HG02763 (cell line): ENCODE measurements at regions not wholly inside any gene's neighbourhood (a gene's known extent, or its start where the extent isn't known, plus 50 kb on each side); places are given as distances from the start of the nearest gene placed in this dataset.
"Not testable (repeated sequence)": the region's sequence is repeated elsewhere in the genome, so short reads cannot be mapped to it uniquely, and the experiment has no call there.

Experiments
- ATAC-seq: cut with Tn5 transposase; IDR thresholded peaks from one replicate; pipeline ENCODE4 v1.9.1; 2021; ENCODE audit warnings: mild to moderate bottlenecking, moderate library complexity; ENCODE audit not compliant: unreplicated experiment

DNA sequence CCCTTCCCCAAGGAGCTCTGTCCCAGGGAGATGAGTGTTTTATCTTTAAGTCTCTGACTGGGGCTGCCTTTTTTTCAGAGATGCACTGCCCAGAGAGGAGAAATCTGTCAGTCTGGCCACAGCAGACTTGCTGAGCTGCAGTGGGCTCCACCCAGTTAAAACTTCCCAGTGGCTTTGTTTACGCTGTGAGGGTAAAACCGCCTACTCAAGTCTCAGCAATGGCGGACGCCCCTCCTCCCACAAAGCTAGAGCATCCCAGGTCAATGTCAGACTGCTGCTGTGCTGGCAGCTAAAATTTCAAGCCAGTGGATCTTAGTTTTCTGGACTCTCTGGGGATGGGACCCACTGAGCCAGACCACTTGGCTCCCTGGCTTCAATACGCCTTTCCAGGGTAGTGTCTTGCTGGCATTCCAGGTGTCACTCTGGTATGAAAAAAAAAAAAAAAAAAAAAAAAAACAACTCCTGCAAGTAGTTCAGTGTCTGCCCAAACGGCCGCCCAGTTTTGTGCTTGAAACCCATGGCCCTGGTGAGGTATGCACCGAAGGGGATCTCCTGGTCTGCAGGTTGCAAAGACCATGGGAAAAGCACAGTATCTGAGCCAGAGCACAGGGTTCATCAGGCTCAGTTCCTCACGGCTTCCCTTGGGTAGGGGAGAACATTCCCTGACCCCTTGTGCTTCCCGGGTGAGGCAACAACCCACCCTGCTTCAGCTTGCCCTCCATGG, 1616.1 kb upstream of the ADGRL3 start:
- ATAC-seq, result no peak

DNA sequence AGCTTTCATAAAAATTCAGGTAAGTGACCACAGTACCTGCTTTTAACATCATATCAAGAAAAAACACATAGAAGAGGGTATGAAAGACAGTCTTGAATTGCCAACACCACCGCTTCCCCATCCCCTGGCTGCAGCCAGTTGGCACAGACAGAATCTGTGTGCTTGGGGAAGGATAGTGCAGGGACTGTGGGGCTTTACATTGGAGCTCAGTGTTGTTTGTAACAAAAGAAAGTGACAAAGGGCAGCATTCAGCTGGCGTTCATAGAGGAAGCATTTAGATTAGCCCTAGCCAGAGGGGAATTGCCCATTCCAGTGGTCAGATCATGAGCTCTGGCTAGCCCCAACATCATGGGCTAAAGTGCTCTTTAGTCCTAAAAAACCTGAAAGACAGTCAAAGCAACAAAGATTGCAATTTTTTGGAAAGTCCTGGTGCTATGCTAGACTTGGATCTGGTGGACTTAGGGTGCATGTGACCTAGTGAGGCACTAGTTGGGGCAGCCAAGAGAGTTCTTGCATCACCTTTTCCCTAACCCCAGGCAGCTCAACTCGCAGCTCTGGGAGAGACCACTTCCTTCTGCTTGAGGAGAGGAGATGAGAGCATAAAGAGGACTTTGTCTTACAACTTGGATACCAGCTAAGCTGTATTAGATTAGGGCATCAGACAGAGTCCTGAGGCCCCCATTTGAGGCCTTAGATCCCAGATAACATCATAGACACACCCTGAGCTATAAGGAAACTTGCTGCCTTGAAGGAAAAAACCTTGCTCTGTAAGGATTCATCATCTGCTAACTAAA, 1602.4 kb upstream of the ADGRL3 start:
- no peak for ATAC-seq

DNA sequence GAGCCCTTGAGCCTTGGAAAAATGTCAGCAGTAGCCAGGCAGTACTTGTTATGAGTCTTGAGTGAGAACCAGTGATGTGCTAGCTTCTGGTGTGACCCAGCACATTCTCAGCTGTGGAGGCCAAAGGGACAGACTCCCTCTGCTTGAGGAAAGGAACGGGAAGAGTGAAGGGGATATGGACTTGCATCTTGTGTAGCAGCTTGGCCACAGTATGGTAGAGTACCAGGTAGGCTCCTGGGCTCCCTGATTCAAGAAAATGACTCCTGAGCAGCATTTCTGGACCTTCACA, 1601.9 kb upstream of the ADGRL3 start:
- ATAC-seq, result no peak

DNA sequence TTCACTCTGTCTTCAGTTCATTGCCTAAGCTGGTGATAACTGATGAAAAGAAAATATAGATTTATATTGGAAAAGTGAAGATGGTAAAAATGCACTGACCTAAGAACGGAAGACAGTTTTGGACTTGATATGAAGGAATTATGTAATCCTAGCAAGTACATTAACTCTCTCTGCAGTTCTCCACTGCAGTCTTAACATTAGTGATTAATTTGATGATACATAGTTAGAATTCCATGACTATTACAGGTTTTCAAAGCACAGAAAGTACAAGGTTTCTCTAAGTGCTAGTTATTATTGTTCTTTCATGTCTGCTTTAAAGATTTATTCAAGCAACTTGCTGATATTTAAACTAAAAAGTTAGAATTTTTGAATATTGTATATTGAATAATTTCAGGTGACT, 1591.7 kb upstream of the ADGRL3 start:
- no peak for ATAC-seq

DNA sequence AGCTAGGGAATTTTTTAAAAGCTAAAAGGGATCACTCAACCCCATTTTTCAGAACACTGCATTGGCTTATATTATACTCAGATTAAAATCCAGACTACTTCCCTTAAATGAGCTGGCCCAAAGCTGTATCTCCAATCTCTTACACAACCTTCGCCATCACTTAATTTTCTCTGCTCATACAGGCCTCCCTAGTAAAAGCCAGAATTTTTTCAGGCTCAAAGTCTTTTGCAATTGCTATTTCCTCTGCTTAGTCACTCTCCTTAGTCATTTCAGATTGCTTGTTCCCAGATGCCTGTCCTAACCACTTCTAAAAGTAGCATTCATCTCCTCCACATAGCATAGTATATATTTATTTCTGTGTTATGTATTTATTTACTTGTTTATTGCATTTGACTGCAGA, 1587.9 kb upstream of the ADGRL3 start:
- no peak for ATAC-seq

DNA sequence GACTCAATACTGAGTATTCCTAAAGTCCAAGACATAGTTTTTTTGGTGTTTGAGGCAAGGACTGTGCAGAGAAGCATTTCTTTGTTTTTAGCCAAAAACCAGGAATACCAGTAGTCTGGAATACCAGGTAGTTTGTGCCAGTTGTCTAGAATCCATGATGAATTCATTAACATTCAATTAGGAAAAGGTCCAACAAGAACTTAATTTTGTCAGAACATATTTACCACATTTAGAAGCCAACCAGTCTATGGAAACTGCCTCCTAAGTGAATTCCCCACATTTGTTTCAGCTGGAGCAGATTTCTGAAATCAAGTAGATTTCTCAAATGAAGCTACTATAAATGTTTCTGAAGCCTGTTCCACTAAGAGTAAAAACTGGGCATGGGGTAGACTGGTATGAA, 1584.8 kb upstream of the ADGRL3 start:
- no peak for ATAC-seq

DNA sequence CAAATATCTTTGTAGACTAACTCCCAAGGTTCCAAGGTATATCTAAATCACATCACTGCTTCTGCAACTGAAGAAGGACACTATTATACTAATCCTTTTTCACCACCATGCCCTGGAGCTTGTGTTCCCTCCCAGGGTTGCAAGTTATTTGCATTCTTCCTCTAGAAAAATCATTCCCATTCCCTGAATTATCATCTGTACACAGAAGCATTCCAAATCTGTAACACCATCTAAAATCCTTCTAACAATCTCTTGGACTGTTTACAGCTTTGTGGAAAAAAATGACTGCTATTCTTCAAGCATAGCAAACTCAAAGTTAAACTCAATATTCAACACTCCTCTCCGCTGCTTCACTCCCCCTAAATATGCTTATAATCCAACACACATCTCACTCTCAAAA, 1570.8 kb upstream of the ADGRL3 start:
- no peak for ATAC-seq

DNA sequence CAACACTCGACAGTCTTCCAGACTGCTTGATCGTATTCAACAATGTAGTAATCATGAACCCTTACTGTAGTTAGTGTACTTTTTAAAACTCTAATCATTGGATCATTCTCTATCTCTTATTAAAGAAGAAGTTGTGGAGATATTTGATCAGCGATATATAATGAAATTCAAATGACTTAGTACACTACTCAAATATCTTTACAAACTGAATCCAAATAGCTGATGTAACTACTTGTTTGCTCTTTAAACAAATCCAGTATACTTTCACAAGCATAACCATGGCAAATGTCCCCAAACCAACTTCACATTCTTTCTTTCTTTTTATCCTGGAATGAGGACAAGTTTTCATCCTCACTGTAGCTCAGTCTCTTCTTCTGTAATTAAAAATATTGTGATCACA, 1569.9 kb upstream of the ADGRL3 start:
- ATAC-seq, result no peak

DNA sequence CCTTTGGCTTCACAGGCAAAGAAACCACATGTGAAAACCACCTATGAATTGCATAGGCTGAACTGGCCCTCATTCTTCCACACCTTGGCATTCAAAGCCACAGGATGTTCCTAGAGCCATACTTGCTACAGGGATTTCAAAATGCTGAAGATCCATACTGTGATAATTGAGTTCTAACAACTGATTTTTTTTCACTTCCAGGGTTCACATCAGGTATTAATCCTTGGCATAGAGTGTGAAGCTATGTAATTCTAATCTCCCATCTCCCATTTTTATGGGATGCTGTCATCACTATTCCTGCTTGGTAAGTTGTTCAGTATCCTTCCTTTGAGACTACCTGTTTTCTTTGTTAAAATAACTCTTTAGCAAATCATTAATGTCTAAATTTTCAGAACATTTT, 1569.2 kb upstream of the ADGRL3 start:
- ATAC-seq, result no peak

DNA sequence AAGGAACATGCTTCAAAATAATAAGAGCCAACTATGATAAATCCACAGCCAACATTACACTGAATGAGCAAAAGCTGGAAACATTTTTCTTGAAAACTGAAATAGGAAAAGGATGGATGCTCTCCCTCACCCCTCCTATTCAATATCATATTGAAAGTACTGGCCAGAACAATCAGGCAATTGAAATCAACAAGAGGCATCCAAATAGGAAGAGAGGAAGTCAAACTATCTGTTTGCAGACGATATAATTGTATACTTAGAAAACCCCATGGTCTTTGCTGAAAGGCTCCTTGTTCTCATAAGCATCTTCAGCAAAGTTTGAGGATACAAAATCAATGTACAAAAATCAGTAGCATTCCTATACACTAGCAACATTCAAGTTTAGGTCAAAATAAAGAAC, 1562.5 kb upstream of the ADGRL3 start:
- ATAC-seq, result no peak

DNA sequence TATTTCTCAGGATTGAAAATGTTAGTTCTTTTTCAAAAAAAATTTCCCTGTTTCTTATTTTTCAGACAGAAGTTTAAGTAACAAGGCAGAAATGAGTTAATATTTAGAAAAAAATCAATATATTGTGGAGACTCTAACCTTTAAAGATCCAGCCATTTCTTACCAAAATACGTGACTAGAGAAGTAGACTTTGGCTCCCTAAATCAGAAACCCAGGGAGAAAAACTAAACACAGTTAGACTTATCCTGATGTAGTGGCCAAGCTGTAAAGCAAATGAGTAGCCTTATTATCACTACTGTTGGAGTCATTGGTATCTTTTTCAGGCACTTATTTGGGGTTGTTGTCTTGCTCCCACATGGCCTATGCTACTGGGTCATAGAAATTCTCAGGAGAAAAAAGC, 1556.4 kb upstream of the ADGRL3 start:
- ATAC-seq, result no peak

DNA sequence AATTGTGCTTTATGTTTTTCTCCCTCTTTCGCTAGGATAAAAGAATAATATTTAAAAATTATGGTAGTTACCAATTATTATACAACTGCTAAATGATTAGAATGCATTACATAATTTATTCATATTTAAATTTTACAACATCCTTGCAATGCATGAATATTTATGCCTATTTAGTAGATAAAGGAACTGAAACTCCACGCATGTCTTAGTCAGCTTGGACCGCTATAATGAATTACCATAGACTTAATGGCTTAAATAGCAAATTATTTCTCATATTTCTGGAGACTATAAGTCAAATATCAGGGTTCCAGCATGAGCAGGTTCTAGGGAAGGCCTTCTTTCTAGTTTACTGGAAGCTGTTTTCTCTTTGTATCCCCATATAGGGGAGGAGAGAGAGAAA, 1555.4 kb upstream of the ADGRL3 start:
- ATAC-seq, result no peak

DNA sequence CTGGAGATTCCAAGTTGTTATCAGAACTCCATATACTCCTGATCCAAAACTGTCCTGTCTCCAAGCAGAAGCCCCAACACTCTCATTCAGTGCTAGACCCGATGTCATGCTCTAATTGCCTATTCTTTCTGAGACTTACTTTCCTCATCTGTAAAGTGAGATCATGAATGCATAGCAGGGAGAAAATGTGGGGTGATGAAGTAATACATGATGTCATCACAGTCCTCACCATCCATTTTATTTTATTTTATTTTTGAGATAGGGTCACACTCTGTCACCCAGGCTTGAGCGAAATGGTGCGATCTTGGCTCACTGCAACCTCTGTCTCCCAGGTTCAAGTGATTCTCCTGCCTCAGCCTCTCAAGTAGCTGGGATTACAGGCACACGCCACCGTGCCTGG, 1554.0 kb upstream of the ADGRL3 start:
- no peak for ATAC-seq

DNA sequence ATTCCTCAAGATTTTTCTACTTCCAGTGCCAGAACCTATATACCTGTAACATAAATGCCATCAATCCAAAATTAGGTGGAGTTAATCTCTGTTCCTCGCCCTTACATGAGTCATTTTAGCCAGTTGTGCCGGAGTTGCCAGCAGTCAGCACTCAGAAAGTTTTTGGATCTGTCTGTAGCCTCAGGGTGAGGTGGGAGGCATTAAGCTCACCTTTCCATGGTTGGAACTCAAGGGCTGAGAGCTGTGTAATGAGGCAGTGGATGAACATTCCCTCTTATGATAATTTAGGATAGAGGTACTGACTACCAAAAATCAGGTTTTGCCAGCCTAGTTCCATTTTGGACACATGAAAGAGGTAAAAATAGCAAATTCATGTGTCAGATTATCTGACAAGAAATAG, 1553.1 kb upstream of the ADGRL3 start:
- no peak for ATAC-seq

DNA sequence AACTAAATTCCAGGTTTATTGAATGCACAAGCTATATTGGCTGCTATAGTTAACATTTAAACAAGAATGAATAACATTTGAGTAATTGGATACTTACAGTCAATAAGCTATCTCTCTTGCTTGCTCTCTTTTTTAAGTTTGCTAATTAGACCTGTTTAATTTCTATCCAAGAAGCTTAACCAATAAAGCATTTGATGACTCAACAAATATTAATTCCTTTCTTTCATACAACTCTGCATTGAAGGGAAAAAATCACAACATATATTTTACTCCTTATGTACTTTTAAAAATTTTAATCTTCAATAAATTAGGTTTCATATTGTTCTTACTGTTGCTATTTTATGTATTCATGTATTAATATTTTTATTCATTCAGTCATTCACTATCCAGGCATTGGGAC, 1552.6 kb upstream of the ADGRL3 start:
- ATAC-seq, result no peak

DNA sequence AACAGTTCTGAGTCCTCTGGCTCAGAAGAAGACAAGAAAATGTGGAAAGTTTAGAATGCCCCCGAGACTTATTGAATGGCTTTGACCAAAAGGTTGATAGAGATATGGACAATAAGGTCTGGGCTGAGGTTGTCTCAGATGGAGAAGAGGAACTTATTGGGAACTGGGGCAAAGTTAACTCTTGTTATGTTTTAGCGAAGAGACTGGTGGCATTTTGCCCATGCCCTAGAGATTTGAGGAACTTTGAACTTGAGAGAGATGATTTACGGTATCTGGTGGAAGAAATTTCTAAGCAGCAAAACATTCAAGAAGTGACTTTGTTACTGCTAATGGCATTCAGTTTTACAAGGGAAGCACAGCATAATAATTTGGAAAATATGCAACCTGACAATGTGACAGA, 1549.3 kb upstream of the ADGRL3 start:
- no peak for ATAC-seq

DNA sequence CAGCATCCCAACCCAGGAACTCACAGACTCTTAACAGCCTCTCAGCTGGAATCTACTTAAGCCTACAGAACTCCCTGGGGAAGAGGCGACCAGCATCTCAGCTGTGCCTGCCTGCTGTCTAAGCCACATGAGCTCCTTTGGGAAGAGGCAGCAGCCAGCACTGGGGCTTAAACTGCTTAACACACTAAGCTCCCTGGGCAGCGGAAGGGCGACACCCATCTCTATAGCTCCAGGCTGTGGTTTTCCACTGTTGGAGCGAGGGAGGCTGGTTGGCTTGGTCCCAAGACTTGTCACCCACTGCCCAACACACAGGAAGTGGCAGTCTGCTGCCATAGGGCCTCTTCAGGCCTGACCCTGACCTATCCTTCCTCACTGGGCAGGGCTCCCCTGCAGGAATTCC, 1544.1 kb upstream of the ADGRL3 start:
- no peak for ATAC-seq

DNA sequence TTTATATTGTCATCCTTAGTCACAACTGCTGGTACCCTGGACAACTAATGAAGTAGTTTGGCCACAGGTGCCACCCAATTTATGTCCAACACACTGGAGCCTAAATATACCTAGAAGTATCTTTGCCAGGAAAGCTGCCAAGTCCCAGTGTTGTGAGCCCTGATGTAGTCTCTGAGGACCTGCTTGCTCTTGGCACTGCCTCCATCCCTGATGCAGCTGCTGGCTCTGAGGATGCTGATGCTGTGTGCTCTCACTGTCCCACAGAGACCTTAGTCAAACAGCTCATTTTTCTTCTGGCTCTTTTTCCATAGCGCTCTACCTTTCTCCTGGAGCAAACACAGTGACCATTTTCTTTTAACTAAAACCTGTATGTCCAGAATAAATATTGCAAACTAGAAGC, 1535.4 kb upstream of the ADGRL3 start:
- ATAC-seq, result no peak

DNA sequence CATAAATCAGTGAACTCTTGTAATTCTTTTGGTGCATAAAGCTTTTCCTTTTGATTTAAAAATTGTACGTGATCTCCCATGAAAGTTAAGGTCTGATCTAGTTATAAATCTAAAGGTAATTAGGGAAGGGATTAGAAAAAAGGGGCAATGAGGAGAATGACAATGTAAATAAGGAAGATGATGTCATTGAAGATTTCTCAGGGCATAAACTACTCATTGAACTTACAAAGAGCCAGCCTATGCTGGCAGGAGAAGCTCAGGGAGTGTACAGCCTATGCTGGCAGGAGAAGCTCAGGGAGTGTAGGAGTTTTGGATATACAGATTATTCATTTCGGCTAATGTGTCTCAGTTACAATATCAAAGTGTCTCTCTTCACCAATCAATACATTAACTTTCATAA, 1533.5 kb upstream of the ADGRL3 start:
- ATAC-seq, result no peak

DNA sequence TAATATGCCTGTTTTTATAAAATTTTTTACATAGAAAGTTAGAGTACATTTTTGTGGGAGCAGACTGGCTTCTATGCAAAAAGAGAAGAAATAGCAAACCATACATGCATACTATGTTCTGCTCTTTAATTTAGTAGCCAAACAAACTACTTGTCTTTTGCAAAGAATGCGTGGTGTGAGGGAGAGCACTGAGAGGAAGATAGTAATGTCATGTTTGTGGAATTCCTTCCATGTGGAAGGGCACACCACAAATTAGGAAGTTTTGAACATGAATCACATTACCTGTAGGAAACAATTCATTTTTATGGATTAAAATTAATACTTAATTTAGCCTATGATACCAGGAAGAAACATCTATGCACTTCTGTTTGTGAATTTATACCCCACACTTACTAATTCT, 1529.1 kb upstream of the ADGRL3 start:
- ATAC-seq, result no peak

DNA sequence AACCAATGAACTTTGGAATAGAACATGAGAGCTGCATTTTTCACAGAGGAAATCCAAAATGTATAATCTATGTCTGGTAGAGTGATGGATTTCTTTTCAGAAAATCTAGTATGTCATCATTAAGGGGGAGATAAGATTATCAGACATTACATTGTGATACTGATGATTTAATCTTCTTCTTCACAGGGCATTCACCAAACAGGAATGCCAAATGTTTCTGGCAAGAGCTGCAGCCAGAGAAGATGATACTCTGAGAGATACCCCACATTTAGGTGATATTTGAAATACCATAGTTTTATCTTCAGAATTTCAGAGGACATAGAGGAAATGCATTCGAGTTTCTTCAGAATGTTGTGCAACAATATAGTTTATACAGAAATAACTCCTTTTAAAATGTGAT, 1523.7 kb upstream of the ADGRL3 start:
- no peak for ATAC-seq

DNA sequence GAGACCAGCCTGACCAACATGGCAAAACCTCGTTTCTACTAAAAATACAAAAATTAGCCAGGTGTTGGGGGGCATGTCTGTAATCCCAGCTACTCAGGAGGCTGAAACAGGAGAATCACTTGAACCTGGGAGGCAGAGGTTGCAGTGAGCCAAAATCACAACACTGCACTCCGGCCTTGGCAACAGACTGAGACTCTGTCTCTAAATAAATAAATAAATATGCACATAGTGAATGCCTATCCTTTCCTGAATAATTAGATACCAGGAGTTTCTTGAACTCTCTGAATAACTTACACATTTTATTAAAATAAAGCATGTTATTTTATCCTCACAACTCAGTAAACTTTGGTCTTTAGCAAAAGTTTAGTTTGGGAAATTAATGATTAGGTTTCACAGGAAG, 1523.1 kb upstream of the ADGRL3 start:
- not testable (repeated sequence) for ATAC-seq

DNA sequence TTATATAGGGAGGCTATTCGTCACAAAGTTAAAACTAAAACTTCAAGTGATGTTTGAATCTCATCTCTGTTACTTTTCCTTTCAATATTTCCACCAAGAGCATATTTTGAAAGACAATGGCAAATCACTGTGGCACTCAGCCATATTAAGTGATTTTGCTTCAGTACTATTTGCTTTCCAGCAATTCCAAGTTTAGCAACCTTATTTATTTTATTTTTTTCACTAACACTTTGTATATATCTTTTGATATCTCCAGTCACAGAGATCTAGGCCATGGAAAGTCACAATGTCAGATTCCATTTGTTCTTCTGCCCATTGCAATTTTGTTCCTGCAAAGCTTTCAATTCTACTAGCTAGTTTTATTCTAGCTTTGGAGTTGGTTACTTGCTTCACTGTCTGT, 1514.5 kb upstream of the ADGRL3 start:
- ATAC-seq, result no peak
